Hematopoietic multipotent progenitor cell treated with erythropoietin and hydrocortisone succinate and interleukin-3 and kit ligand, for 8 days (in vitro differentiated cells): ENCODE measurements at regions not wholly inside any gene's neighbourhood (a gene's known extent, or its start where the extent isn't known, plus 50 kb on each side); places are given as distances from the start of the nearest gene placed in this dataset.

ENCODE experiments used
- DNase-seq: peaks from one replicate; pipeline ENCODE4 v3.0.0-alpha.2; 2015

- no peak for DNase-seq
Observed at GRCh38 chr5:109529520-109529919, 119.7 kb upstream of the PJA2 start.

DNA sequence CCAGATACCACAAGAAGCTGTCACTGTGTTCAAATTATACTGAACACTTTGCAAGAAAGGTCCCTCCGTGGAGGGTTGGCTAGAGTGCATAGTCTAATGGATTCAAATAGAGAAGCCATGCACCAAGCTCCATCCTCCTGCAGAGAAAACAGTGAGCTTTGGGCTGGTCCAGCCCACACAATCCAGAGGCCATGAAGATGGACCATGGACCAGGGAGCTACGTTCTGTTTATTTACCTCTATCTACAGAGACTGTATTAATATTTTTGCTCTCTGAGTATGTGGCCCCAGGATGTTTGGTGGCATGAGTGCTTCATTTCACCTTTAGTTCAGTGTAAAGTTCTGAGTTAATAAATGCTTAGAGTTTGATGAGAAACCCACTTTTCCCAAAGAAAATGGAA, 114.8 kb upstream of the PJA2 start:
- DNase-seq: no peak

DNA sequence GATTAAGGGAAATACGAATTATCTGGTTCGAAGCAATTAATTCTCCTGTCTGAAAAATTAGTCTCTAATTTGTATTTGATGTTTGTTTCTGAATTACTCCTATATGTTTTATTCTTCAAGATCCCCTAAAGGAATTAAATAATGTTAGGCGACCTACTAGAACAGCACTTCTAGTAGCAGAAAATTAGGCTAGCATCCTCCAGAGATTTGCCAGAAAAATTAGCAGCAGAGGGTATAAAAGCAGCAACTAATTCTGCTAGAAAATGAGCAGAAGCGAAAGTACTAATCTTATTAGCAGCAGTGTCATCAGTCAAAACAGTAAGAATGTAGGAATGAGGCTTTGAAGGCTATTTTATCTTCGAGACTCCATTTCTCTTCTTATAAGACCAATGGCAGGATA, 114.3 kb upstream of the PJA2 start:
- no peak for DNase-seq

DNA sequence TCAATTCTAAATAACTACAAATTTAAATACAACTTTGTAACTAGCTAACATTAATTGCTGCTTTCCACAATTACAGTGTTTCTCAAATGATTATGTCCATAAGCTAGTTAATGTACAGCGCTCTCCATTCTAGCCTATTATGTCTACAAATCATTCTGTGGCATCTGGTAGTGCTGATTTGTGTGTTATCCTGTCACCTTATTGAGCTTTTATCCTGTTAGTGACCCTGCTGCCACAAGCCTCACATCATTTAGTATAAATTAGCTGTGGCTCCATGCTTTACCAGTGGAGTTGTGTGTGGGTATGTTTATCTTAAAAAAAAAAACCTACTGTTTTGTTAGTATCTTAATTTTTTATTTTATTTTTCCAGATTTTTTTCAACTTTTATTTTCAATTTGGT, 112.6 kb upstream of the PJA2 start:
- no peak for DNase-seq

- no peak for DNase-seq
Observed at GRCh38 chr5:109519416-109519815, 109.6 kb upstream of the PJA2 start.

DNA sequence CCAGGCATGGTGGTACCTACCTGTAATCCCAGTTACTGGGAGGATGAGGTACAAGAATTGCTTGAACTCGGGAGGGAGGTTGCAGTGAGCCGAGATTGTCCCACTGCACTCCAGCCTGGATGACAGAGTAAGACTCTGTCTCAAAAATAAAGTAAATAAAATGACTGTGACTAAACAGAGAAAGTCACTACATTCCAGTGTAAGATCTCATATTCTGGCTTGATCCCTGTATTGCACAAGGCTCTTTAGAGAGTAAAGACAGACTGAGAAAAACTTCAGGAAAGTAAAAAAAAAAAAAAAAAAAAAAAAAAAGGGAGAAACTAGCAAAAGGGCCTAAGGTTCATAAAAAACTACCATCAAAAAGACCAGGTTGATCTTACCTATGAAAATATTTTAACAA, 106.6 kb upstream of the PJA2 start:
- no peak for DNase-seq

DNA sequence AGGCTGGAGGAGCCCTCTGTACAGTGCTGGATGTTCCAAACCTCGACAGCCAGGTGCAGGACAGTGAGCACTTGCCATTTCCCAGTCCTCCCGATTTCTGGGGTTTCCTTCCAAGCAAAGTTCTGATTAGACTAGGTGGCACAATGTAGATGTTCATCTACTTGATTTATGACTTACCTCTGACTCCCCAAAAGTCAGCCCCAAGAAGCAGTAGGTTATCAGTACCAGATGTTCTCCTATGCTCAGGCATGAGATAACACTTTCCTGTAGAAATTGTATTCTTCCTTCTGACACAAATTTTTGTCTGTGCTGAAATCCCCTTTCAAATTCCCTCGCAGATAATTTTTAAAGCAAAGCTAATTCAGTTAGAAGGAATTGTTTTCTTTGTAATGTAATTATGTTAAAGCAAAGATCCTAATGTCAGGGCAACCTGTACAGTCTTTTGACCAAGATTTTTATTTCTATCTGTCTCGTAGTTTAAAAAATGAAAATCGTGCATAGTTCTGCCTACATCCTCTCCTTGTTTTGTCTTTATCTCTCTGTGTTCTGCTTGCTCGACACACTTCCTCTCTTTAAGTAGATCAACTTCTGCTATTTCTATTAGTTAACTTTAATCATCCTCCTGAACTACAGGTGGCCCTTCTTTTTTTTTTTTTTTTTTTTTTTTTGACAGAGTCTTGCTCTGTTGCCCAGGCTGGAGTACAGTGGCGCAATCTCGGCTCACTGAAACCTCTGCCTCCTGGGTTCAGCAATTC, 102.4 kb upstream of the PJA2 start:
- no peak for DNase-seq

GRCh38 chr5:109506556-109506955, 96.8 kb upstream of the PJA2 start:
- no peak for DNase-seq

GRCh38 chr5:109496112-109496511, 86.3 kb upstream of the PJA2 start:
- no peak for DNase-seq

DNA sequence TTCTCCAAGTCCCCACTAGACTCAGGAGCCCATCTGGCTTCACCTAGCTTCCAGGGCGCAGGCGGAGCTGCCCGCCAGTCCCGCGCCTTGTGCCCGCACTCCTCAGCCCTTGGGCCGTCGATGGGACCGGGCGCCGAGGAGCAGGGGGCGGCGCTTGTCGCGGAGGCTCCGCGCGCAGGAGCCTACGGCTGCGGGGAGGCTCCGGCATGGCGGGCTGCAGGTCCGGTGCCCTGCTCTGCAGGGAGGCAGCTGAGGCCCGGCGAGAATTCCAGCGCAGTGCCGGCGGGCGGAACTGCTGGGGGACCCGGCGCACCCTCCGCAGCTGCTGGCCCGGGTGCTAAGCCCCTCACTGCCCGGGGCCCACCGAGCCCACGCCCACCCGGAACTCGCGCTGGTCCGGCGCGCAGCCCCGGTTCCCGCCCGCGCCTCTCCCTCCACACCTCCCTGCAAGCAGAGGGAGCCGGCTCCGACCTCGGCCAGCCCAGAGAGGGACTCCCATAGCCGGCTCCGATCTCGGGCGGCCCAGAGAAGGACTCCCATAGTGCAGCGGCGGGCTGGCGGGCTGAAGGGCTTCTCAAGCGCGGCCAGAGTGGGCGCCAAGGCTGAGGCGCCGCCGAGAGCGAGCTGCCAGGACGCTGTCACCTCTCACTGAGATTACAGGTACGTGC, 78.1 kb upstream of the PJA2 start:
- no peak for DNase-seq

DNA sequence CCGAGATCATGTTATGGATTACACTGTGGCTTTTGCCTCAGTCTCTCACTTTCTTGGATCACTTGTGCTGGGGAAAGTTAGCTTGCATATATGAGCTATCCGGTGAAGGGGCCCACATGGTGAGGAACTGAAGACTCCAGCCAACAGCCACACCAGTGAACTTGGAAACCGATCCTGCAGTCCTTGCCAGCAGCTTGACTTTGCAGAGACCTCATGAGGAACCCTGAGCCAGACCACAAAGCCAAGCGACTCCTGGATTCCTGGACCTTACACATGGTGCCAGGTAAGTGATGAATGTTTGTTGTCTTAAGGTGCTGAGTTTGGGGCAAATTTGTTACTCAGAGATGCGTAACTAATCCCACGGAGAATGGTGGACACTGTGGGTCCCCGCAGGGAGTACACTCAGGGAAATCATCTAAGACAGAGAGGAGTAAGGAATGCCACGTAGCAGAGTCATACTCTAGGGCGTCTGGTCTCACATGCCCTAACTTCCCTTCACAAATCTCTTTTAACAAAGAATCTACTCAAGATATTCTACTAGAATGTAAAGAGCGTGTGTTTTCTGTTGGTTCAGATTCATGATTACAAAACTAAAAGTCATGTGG, 76.5 kb upstream of the PJA2 start:
- no peak for DNase-seq

- peak; percentile 22 for DNase-seq
Observed at GRCh38 chr5:109485030-109485429, 75.3 kb upstream of the PJA2 start.

- DNase-seq: no peak
Observed at GRCh38 chr5:109484597-109484996, 74.8 kb upstream of the PJA2 start.

- DNase-seq: no peak
Observed at GRCh38 chr5:109483395-109483971, 73.7 kb upstream of the PJA2 start.

DNA sequence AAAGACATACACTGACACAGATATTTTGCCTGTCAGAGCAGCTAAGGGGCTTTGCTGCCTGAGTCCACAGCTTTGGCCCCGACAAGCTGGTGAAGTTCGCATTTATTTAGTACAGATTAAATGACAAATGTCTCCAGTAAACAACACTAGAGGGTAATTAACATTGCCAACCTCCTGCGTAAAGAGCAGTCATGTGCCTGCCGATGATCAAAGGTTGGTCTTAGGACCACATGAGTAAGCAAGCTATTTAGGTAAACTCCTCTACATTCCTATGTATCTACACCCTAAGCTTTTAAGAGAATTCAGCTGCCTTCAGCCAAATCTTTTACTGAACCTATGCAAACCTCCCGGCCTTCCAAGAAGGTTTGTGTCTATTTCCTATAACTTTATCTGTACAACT, 73.0 kb upstream of the PJA2 start:
- no peak for DNase-seq

DNA sequence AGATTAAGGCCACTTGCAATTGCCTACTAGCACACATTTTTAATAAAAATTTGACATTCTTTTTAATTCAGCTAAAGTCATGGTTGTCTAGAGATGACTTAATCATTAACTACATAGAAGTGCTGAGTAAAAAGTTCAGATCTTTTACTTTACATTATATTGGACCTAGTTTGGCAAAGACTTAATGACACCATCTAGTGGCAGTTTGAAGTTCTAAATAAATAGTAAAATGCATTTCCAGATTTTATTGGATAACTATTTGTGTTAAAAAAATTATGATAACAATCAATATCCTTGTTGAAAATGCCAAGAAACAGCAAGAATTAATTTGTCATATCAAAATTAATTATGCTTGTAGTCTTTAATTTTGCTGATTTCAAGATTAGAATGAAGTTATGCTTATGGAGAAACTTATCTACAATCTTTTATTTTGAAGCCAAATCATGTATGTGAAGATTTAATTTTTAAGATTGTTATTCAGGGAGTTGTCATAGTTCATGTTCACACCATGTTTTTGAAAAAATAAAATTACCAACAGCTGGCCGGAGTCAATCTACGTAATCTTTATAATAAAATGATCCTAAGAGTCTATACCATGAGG, 69.6 kb upstream of the PJA2 start:
- DNase-seq: peak; percentile 35

DNA sequence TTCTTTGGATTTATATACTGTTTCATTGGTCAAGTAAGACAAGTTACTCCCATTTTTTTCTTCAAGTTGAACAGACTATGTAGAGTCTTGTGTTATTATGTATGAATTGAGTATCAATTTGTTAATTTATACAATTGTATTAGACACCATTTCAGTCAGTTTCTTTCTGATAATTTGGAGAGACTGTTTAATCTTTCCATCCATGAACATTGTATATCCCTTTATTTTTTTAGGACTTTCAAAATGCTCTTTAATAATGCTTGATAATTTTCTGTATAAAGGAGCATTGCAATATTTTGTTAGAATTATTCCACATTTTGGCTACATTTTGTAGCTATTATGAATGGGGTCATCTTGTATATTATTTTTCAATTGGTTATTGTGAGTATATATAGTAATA, 69.1 kb upstream of the PJA2 start:
- no peak for DNase-seq

DNA sequence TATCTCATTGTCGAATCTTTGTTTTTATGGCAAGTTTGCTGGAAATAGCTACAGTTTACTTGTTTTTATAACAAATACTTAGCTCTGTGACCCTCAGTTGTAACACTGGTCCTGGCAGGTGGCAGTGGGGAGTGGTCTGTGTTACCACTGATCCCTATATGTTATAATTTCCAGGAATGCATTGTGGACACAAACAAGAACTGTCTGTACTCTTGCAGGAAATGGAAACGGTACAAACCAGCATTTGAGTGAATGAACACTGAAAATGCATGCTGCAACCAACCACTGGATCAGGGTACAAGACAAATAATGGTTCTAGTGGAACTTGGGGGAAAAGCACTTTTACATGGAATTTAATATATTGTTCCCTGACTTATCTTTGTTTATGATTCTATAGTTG, 66.5 kb upstream of the PJA2 start:
- DNase-seq: no peak

- DNase-seq: no peak
Observed at GRCh38 chr5:109469896-109470662, 60.3 kb upstream of the PJA2 start.

GRCh38 chr5:109468737-109469420, 59.1 kb upstream of the PJA2 start:
- peak; percentile 94 for DNase-seq

DNA sequence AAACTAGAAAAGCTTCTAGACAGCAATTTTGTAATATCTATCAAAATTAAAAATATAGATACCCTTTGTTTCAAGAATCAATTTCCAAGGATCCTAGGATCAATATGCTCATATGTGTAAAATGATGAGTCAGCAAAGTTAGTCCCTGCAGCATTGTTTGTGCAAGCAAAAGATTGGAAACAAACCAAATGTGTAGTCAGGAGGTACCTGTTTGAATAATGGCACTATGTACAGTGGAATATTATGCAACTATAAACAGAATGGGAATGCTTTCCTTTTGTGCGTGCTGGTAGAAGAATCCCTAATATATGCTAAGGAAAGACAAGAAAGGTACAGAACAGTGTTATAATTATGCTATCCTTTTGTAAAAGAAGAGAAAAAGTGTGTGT, 58.5 kb upstream of the PJA2 start:
- DNase-seq: no peak

DNA sequence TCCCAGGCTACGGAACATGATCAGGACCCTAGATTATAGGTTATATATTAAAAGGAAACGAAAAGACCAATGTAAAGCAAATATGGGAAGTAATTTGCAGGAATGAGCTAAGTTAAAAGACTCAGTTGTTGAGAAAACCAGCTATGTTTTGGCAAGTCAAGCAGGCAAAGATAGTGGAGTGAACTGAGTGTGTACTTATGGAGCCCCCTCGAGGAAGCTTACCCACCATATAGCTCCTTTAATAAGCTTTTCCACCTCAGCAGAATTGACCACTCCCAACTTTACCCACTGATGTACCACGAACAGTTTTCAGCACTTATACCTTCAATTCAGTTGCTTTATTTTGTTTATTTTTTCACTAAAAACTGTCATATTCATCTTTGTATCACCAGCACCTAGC, 57.3 kb upstream of the PJA2 start:
- no peak for DNase-seq
